C4-2B (cell line): ENCODE measurements at regions not wholly inside any gene's neighbourhood (a gene's known extent, or its start where the extent isn't known, plus 50 kb on each side); places are given as distances from the start of the nearest gene placed in this dataset.

Experiments
- CTCF ChIP-seq: fragments of 450-650 bp; conservative IDR thresholded peaks from 2 replicates; pipeline ENCODE4 v1.5.1; 2017; ENCODE audit warnings: mild to moderate bottlenecking
- ZFX ChIP-seq: fragments of 450-650 bp; IDR thresholded peaks from 2 replicates; pipeline ENCODE4 v1.6.1; 2017

DNA sequence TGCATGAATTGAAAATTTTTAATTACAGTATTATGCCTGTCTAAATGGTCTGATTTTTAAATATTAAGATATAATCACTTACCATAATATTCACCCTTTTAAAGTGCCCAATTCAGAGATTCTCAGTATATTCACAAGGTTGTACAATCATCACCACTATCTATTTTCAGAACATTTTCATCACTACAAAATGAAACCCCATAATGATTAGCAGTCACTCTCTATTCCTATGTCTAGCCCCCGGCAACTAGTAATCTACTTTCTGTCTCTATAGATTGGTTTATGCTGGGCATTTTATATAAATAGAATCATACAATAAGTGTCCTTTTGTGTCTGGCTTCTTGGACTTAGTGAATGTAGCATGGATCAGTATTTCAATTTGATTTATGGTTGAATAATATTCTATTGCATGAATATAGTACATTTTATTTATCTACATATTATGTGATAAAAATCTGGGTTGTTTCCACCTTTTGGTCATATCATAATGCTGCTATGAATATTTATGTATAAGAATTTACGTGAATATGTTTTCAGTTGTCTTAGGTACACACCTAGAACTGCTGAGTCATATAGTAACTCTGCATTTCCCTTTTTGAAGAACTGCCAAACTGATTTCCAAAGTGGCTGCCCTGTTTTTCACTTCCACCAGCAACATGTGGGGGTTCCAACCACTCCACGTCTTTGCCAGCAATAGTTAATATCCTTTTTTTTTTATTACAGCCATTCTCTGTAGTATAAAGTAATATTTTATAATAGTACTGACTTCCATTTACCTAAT, 485.7 kb upstream of the ZNF385D start:
- TF ChIP-seq CTCF: no peak
- no peak for TF ChIP-seq ZFX
